ENCODE measurements at regions not wholly inside any gene's neighbourhood (a gene's known extent, or its start where the extent isn't known, plus 50 kb on each side); places are given as distances from the start of the nearest gene placed in this dataset.

- H3K36me3 Mint-ChIP-seq (ENCODE audit: insufficient read depth in 1 of 3, low read depth in 3 of 3): no peaks in the 10 kb centered on the region
- WGBS (ENCODE audit: extremely low coverage, insufficient read length, low lambda C conversion rate): no CpG with 5 or more reads among the region's 1 CpG
Measured at GRCh38 chr5:26024774-26025173, 1013.6 kb downstream of the CDH9 start.

More at GRCh38 chr5:26024774-26025173, 1013.6 kb downstream of the CDH9 start:
- no peak overlapping the region for H2BK5ac ChIP-seq (ENCODE audit: insufficient read length, low read length)
- no peaks in the 10 kb centered on the region for H3K79me1 ChIP-seq (ENCODE audit: insufficient read depth, low read depth, low read length, poor library complexity, severe bottlenecking)
- Mint-ChIP-seq H3K4me1 (no peaks in the 10 kb centered on the region), H3K27ac (no peak overlapping the region), H3K4me3 (no peak overlapping the region), H3K9me3 (no peaks in the 10 kb centered on the region), H3K27me3 (ENCODE audit: low read depth) (no peaks in the 10 kb centered on the region; the same call in 1 of the 2 replicates)
- H3K9ac ChIP-seq (ENCODE audit: extremely low read depth, insufficient read length, low read length): no peak overlapping the region
- H2BK20ac ChIP-seq (ENCODE audit: low read depth, low read length, poor library complexity, severe bottlenecking): no peak overlapping the region
- H3K14ac ChIP-seq (ENCODE audit: insufficient read depth, low read length): no peak overlapping the region
- no peak overlapping the region for H4K5ac ChIP-seq (ENCODE audit: insufficient read length, low read depth, low read length)
- H4K20me1 ChIP-seq (ENCODE audit: control insufficient read depth, insufficient read depth, insufficient read length): no peaks in the 10 kb centered on the region
- H3T11ph ChIP-seq (ENCODE audit: low read length): no peak overlapping the region
- no peak overlapping the region for H2BK12ac ChIP-seq (ENCODE audit: insufficient read length, low read depth, low read length)
- no peaks in the 10 kb centered on the region for H3K79me2 ChIP-seq (ENCODE audit: insufficient read depth, low read length)
- H2BK15ac ChIP-seq (ENCODE audit: low read depth, low read length): no peak overlapping the region
- H3K27ac ChIP-seq (ENCODE audit: insufficient read length, low read depth, low read length): no peak overlapping the region
- H3K56ac ChIP-seq (ENCODE audit: insufficient read length, low read depth, low read length): no peak overlapping the region
- peak; percentile 47 for DNase-seq
- H4K91ac ChIP-seq (ENCODE audit: insufficient read length, low read depth, low read length): no peak overlapping the region
- no peak overlapping the region for H3K18ac ChIP-seq (ENCODE audit: insufficient read length, low read depth, low read length)
- TF ChIP-seq, protein P1, sequence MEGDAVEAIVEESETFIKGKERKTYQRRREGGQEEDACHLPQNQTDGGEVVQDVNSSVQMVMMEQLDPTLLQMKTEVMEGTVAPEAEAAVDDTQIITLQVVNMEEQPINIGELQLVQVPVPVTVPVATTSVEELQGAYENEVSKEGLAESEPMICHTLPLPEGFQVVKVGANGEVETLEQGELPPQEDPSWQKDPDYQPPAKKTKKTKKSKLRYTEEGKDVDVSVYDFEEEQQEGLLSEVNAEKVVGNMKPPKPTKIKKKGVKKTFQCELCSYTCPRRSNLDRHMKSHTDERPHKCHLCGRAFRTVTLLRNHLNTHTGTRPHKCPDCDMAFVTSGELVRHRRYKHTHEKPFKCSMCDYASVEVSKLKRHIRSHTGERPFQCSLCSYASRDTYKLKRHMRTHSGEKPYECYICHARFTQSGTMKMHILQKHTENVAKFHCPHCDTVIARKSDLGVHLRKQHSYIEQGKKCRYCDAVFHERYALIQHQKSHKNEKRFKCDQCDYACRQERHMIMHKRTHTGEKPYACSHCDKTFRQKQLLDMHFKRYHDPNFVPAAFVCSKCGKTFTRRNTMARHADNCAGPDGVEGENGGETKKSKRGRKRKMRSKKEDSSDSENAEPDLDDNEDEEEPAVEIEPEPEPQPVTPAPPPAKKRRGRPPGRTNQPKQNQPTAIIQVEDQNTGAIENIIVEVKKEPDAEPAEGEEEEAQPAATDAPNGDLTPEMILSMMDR (conservative IDR thresholded peaks at IDR 0.05): peak; percentile 84
- no peaks in the 10 kb centered on the region for H3K23me2 ChIP-seq (ENCODE audit: insufficient read length, low read depth, low read length, poor library complexity, severe bottlenecking)
- no peaks in the 10 kb centered on the region for H3K27me3 ChIP-seq (ENCODE audit: insufficient read depth, low read length)
- H2BK120ac ChIP-seq (ENCODE audit: low read depth, low read length, poor library complexity, severe bottlenecking): no peak overlapping the region
- no peak overlapping the region for H3K23ac ChIP-seq (ENCODE audit: insufficient read length, low read depth, low read length)
- H3K9me3 ChIP-seq (ENCODE audit: control insufficient read depth, low read depth, low read length): no peaks in the 10 kb centered on the region
- no peak overlapping the region for H3K4me2 ChIP-seq (ENCODE audit: insufficient read depth, insufficient read length, low read length)
- no peak overlapping the region for H2AK5ac ChIP-seq (ENCODE audit: insufficient read length, low read length)
- H2AFZ ChIP-seq (ENCODE audit: low read length): no peak overlapping the region
- H3K4ac ChIP-seq (ENCODE audit: low read depth, low read length): no peak overlapping the region
- H3K4me1 ChIP-seq (ENCODE audit: insufficient read depth, low read length): no peaks in the 10 kb centered on the region
- H4K8ac ChIP-seq (replicated peaks; ENCODE audit: insufficient read length, low read depth, low read length): no peak overlapping the region
